ENCODE measurements at regions not wholly inside any gene's neighbourhood (a gene's known extent, or its start where the extent isn't known, plus 50 kb on each side); places are given as distances from the start of the nearest gene placed in this dataset.

- intact Hi-C loops (cut with micrococcal nuclease), result no loop called here
Measured at GRCh38 chr6:134469702-134470456, 152.0 kb upstream of the SGK1 start.

- intact Hi-C loops (cut with micrococcal nuclease), result no loop called here
Measured at GRCh38 chr6:134468633-134469032, 150.7 kb upstream of the SGK1 start.

GRCh38 chr6:134467620-134468019 is 149.7 kb upstream of the SGK1 start:
- intact Hi-C loops (cut with micrococcal nuclease), result no loop called here

GRCh38 chr6:134466771-134467525 is 149.0 kb upstream of the SGK1 start:
- intact Hi-C loops (cut with micrococcal nuclease), result no loop called here

GRCh38 chr6:134464690-134465411 is 146.9 kb upstream of the SGK1 start:
- intact Hi-C loops (cut with micrococcal nuclease), result no loop called here

DNA sequence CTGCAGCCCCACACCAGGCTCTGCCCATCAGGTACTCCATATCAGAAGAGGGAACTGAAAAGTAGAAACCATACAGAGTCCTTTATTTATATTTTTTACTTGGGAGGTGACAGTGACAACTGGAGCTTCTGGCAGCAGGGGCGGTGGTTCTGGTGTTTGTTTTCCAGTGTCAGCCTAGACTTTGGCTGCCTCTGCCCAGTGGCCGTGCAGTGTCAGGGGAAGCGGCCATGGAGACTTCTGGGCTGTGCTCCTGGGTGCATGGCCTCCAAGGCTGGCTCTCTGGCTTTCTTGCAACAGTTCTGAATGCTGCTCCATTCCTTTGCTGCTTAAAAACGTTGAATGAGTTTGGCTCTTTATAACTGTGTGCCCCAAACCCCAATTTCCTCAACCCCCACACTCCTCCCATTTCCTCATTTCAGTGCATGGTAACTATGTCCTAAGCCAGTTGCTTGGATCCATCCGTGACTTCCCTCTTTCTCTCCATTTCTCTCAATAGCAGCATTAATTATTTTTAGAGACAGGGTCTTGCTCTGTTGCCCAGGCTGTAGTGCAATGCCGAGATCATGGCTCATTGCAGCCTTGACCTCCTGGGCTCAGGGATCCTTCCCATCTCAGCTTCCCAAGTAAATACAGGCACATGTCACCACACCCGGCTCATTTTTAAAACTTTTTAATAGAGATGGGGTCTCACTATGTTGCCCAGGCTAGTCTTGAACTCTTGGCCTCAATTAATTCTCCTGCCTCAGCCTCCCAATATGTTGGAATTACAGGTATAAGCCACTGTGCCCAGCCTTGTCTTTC is 141.1 kb upstream of the SGK1 start:
- intact Hi-C loops (cut with micrococcal nuclease), result no loop called here

DNA sequence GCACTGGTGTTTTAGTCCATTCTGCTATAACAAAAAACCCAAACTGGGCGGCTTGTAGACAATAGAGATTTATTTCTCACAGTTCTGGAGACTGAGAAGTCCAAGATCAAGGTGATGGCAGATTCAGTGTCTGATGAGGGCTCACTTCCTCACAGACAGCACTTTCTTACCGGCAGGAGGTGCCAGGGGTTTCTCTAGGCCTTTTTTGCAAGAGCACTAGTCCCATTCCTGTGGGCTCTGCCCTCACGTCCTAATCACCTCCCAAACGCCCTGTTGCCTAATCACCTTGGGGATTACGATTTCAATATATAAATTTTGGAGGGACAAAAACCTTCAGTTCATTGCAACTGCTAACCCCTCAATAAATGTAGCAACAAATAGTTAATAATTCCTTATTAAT is 140.0 kb upstream of the SGK1 start:
- intact Hi-C loops (cut with micrococcal nuclease), result no loop called here

- intact Hi-C loops (cut with micrococcal nuclease), result no loop called here
Measured at GRCh38 chr6:134456226-134456625, 138.3 kb upstream of the SGK1 start.

GRCh38 chr6:134455319-134455718 is 137.4 kb upstream of the SGK1 start:
- intact Hi-C loops (cut with micrococcal nuclease), result no loop called here

DNA sequence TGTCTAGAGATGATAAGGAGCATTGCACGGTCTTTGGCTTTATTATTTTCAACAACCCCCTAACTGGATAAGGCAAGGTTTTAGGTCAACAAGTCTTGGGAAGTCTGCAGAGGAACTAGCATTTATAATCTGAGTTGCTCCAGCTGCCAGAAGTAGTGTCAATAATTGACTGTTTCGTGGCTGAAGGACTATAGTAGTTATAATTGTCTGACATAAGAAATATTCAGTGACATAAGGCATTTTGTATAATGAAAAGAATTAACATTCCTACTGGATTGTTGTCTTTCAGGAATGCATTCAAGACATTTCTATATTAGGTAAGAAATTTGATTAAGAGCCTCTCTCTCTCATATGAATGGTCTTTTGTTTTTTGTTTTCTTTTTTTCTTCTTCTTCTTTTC is 136.9 kb upstream of the SGK1 start:
- intact Hi-C loops (cut with micrococcal nuclease), result no loop called here

GRCh38 chr6:134453792-134454510 is 136.0 kb upstream of the SGK1 start:
- intact Hi-C loops (cut with micrococcal nuclease), result no loop called here

DNA sequence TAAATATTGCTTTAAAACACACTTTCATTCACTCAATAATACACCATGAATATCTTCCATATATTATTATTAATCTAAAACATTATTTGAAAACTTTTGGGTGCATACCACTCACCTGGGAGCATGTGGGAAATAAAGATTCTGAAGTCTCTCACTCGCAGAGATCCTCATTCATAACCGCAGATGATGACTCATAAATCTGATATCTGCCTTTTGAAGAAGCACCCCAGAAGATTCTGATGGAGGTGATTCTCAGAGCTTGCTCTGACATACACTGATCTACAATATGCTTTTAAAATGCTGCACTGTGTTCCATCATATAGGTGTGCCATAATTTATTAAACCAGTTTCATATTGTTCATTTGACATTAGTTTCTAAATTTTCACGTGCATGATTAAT is 135.0 kb upstream of the SGK1 start:
- intact Hi-C loops (cut with micrococcal nuclease), result no loop called here

DNA sequence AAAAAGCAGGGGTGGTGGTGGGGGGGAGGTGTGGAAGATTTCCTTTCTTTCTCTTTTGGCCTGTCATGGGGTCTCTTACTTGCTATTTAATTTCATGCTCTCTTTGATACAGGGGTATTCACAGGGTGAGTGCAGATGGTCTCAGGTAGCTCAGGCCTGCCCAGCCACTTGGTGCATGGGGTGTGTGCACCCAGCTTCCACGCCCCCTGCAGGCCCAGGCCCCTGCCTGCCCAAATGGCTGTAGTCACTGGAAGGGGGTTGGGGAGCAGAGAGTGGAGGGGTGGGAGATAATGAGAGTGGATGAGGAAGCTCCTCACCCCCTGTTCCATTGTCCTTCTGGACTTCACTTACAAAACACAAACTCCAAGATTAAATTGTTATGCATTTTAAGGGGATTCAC is 133.6 kb upstream of the SGK1 start:
- intact Hi-C loops (cut with micrococcal nuclease), result no loop called here

- intact Hi-C loops (cut with micrococcal nuclease), result no loop called here
Measured at GRCh38 chr6:134449781-134450180, 131.9 kb upstream of the SGK1 start.

DNA sequence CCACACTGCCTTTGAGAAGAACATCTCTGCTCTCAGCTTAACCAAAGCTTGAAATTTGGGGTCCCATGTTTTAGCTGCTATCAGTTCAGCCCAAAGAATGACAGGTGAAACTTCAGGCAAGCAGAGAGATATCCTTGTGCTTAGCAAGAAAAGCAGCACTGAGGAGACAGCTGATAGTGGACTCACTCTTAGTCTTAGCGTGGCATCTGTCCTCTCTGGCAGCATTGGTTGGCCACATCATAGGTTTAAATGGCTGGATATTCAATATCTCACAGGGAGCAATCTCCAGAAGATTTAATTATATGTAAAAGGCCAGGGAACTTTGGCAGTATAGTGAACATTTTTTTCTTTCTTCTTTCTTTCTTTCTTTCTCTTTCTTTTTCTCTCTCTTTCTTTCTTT is 131.1 kb upstream of the SGK1 start:
- intact Hi-C loops (cut with micrococcal nuclease), result no loop called here

GRCh38 chr6:134447883-134448387 is 130.0 kb upstream of the SGK1 start:
- intact Hi-C loops (cut with micrococcal nuclease), result no loop called here

GRCh38 chr6:134447423-134447822 is 129.5 kb upstream of the SGK1 start:
- intact Hi-C loops (cut with micrococcal nuclease), result no loop called here

DNA sequence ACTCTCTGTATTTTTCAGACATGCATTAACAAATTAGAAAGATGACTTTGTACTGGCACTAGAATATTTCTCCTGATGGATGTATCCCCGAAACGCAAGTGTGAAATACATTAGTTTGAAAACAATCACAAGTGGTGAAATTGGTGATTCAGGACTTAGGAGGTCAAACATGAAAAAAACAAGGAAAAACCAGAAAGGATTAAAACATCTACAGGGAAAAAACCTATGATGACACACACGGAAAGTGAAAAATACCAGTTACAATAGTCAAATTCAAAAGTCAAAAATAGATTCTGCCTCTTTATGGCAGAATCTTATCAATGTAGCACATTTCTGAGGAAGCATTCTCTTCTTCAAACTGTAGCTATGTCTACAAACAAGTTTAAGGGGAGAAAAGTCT is 129.0 kb upstream of the SGK1 start:
- intact Hi-C loops (cut with micrococcal nuclease), result no loop called here

GRCh38 chr6:134446218-134446848 is 128.4 kb upstream of the SGK1 start:
- intact Hi-C loops (cut with micrococcal nuclease), result no loop called here

DNA sequence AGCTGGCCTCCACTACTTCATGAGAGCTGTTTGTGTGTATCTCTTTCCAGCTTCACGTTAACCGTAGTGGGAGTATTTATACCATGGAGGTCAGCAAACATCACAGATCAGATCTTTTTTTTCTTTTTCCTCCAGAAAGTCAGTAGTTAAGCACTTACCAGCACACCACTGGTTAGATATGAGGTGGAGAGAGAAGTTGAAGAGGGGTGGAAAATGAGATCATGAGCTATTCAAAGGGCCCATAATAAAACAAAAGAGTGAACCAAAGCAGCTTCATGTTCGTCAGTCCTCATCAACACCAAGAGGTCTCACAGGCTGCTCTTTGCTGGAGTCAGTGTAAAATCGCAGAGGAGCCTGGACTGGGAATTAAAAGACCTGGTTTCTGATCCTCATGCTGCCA is 125.1 kb upstream of the SGK1 start:
- intact Hi-C loops (cut with micrococcal nuclease), result no loop called here
